Kidney epithelial cell (primary cell): ENCODE measurements at regions not wholly inside any gene's neighbourhood (a gene's known extent, or its start where the extent isn't known, plus 50 kb on each side); places are given as distances from the start of the nearest gene placed in this dataset.
"Not testable (repeated sequence)": the region's sequence is repeated elsewhere in the genome, so short reads cannot be mapped to it uniquely, and the experiment has no call there.

Source experiments
- DNase-seq: peaks from one replicate; pipeline ENCODE4 v3.0.0-alpha.2; 2010; ENCODE audit warnings: low read depth
- H3K27me3 ChIP-seq: 2 replicates; pipeline ENCODE4 v1.6.0; 2011; ENCODE audit warnings: low read length; ENCODE audit not compliant: control insufficient read depth, insufficient read depth
- H3K36me3 ChIP-seq: 2 replicates; pipeline ENCODE4 v1.5.1; 2011; ENCODE audit warnings: low read length; ENCODE audit not compliant: control insufficient read depth, insufficient read depth
- H3K4me3 ChIP-seq: 2 replicates; pipeline ENCODE4 v1.5.1; 2011; ENCODE audit warnings: low read depth, mild to moderate bottlenecking, control low read depth, low read length
- CTCF ChIP-seq: IDR thresholded peaks from 2 replicates; pipeline ENCODE4 v1.5.1; 2011; ENCODE audit warnings: mild to moderate bottlenecking, moderate library complexity, low read length, control low read depth, inconsistent platforms; ENCODE audit not compliant: insufficient read depth, poor library complexity, severe bottlenecking

DNA sequence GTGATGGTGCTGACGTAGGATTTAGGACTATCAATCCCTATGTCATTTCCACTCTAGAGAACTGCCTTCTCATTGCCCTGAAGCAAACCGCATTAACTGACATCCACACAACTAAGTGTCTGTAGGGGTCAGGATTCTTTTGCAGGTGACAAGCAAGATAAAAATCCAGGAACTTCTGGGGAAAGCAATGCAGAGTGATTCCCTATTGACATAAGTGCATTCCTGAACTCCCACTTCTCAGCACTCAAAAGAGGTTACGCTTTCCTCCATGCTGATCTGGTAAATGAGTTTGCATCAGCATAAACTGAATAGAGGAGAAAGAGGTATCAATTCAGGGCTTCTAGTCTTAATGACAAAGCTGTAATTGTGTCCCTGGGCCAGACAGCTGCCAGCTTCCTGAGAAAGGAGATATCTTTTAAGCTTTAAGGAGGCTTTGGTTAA lies 224.6 kb upstream of the ISX start:
- H3K36me3 ChIP-seq, result no peaks in the 10 kb centered on the region
- DNase-seq, result no peak
- no peak overlapping the region for H3K4me3 ChIP-seq
- TF ChIP-seq CTCF, result no peak
- no peaks in the 10 kb centered on the region for H3K27me3 ChIP-seq

- no peak for TF ChIP-seq CTCF
- DNase-seq, result no peak
Measured at GRCh38 chr22:34841911-34842310, 224.0 kb upstream of the ISX start.

DNA sequence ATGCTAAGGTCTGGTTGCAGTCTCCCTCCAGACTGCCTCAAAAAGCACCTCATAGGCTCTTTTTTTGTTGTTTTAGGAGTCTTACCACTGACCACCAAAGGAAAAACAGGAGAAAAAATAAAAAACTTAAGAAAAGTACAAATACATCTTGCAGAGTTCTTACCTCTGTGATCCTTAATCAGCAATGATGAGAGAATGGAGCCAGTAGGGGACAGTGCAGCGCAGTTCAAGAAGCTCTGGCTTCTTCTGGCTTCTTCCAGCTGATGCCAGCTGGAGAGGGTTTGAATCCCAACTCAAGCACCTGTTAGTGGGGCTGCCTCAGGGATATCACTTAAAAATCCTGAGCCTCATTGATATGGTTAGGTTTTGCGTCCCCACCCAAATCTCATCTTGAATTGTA lies 223.3 kb upstream of the ISX start:
- H3K36me3 ChIP-seq, result no peaks in the 10 kb centered on the region
- TF ChIP-seq CTCF, result peak; percentile 15
- H3K27me3 ChIP-seq, result no peaks in the 10 kb centered on the region
- DNase-seq, result no peak
- H3K4me3 ChIP-seq, result no peak overlapping the region

More at GRCh38 chr22:34841911-34842310, 224.0 kb upstream of the ISX start:
- Histone ChIP-seq H3K27me3 (no peaks in the 10 kb centered on the region), H3K4me3 (no peak overlapping the region), H3K36me3 (no peaks in the 10 kb centered on the region)

- H3K4me3 ChIP-seq, H3K36me3 ChIP-seq, H3K27me3 ChIP-seq, DNase-seq: not testable (repeated sequence)
Measured at GRCh38 chr22:34843743-34844142, 222.2 kb upstream of the ISX start.

DNA sequence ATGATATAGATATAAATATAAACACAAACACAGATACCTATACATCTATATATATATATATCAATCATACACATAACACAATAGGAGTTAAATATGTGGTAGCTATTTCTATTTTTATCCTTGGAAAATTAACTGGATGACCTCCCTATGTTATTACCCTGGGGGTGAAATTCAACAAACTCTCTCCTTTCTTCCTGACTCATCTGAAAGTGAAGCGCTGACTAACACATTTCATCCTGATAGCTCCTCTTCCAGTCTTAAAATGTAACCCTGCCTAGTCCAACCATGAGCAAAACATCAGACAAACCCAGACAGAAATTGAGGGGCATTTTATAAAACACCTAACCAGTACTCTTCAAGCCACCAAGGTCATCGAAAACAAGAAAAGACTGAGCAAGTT lies 220.6 kb upstream of the ISX start:
- TF ChIP-seq CTCF, result no peak
- Histone ChIP-seq H3K36me3 (no peaks in the 10 kb centered on the region), H3K27me3 (no peaks in the 10 kb centered on the region), H3K4me3 (no peak overlapping the region)
- no peak for DNase-seq

DNA sequence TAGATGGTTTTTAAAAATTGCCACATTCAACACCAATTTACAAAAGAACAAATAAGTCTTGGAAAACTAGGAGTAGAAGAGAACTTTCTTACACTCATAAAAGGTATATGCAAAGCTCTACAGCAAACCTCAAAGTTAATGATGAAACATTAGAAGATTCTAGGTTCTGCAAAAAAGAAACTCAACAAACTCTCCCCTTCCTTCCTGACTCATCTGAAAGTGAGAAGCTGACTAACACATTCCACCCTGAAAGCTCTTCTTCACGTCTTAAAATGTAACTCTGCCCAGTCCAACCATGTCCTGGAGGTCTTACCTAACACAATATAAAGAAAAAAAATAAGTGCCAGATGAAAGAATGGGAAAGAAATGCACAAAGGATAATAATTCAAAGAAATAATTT lies 218.9 kb upstream of the ISX start:
- Histone ChIP-seq H3K27me3 (no peaks in the 10 kb centered on the region), H3K4me3 (no peak overlapping the region), H3K36me3 (no peaks in the 10 kb centered on the region)
- no peak for TF ChIP-seq CTCF
- peak; percentile 55 for DNase-seq
